K562 (cell line): ENCODE measurements at regions not wholly inside any gene's neighbourhood (a gene's known extent, or its start where the extent isn't known, plus 50 kb on each side); places are given as distances from the start of the nearest gene placed in this dataset.
"Not testable (repeated sequence)": the region's sequence is repeated elsewhere in the genome, so short reads cannot be mapped to it uniquely, and the experiment has no call there.

Experiments used
- ATAC-seq: fragments of 200-7000 bp; cut with Tn5 transposase; 3 replicates; pipeline ENCODE4 v1.9.1; 2020; ENCODE audit warnings: moderate library complexity
- BruUV-seq: library from RNA; stranded (reverse); fragments of 400-500 nt; replicated peaks from 2 replicates; lab custom pipeline; 2021; lab: Mats Ljungman, UMichigan
- CTCF ChIA-PET: fragments of 300-600 bp; formaldehyde crosslinking; extraction: SDS; loops from one replicate; lab custom pipeline; 2021; ENCODE audit warnings: low intra/inter-chr PET ratio; lab: Yijun Ruan, JAX
- POLR2A ChIA-PET: fragments of 300-600, 350-650 bp; sonication (Branson Sonifier 250); formaldehyde crosslinking; extraction: SDS; loops from one replicate; lab custom pipeline; 2021; ENCODE audit warnings: antibody characterized with exemption, inconsistent platforms; lab: Yijun Ruan, JAX
- DNase-seq, 4 experiments: peaks; one replicate each; pipeline versions ENCODE4 v3.0.0 to v3.0.0-alpha.2; 2011 to 2018; ENCODE audit warnings: low spot score in 3 of 4, mixed read lengths in 3 of 4; ENCODE audit errors: extremely low read depth in 1 of 4
- FAIRE-seq: peaks from 2 replicates; lab custom pipeline; 2011; peaks lifted over from hg19 to GRCh38; lab: Jason Lieb, UNC
- H2AFZ ChIP-seq: 2 replicates; pipeline ENCODE4 v1.6.0; 2011; ENCODE audit warnings: low read depth, low read length, control low read depth, inconsistent platforms
- H3K27ac ChIP-seq: fragments of 200-600 bp; 3 replicates; pipeline ENCODE4 v1.8.0; 2011; ENCODE audit warnings: low read depth, mild to moderate bottlenecking, control low read depth, inconsistent platforms, low read length, moderate library complexity, mixed read lengths; ENCODE audit errors: extremely low read depth
- H3K27me3 ChIP-seq, 2 experiments: fragments of 300-600 bp in 1 of 2; 2 replicates in 1 of 2; 3 replicates in 1 of 2; pipeline versions ENCODE4 v1.6.0 to v1.8.0; 2011; ENCODE audit warnings: inconsistent platforms in 2 of 2, low read length in 2 of 2, mild to moderate bottlenecking in 1 of 2, mixed read lengths in 1 of 2, moderate library complexity in 1 of 2; ENCODE audit not compliant: control insufficient read depth in 2 of 2, insufficient read depth in 2 of 2
- H3K36me3 ChIP-seq: fragments of 300-600 bp; 3 replicates; pipeline ENCODE4 v1.8.0; 2011; ENCODE audit warnings: mild to moderate bottlenecking, low read length, inconsistent platforms; ENCODE audit not compliant: control insufficient read depth, insufficient read depth
- H3K4me1 ChIP-seq, 2 experiments: fragments of 200-600 bp in 1 of 2; replicated peaks in 1 of 2; 2 replicates in 1 of 2; 3 replicates in 1 of 2; pipeline versions ENCODE4 v1.5.1 to v1.8.0; 2011; ENCODE audit warnings: inconsistent platforms in 2 of 2, low read length in 2 of 2, mild to moderate bottlenecking in 1 of 2, mixed read lengths in 1 of 2, moderate library complexity in 1 of 2; ENCODE audit not compliant: control insufficient read depth in 2 of 2, insufficient read depth in 2 of 2
- H3K4me2 ChIP-seq: 2 replicates; pipeline ENCODE4 v1.6.1; 2011; ENCODE audit warnings: low read length, control low read depth, inconsistent platforms, mixed read lengths; ENCODE audit not compliant: insufficient read depth
- H3K4me3 ChIP-seq: fragments of 200-600 bp; sonication (generic), shearing (Covaris generic); 2 replicates; pipeline ENCODE4 v1.5.1; 2016; ENCODE audit warnings: control low read depth, inconsistent platforms
- H3K79me2 ChIP-seq: fragments of 200-600 bp; 3 replicates; pipeline ENCODE4 v1.8.0; 2011; ENCODE audit warnings: low read length, inconsistent platforms; ENCODE audit not compliant: control insufficient read depth, insufficient read depth
- H3K9ac ChIP-seq, 2 experiments: 2 replicates each; pipeline versions ENCODE4 v1.6.0 to v1.6.1; 2011; ENCODE audit warnings: low read depth in 2 of 2, low read length in 2 of 2, control low read depth in 1 of 2, inconsistent platforms in 1 of 2, mild to moderate bottlenecking in 1 of 2, mixed read lengths in 1 of 2; ENCODE audit not compliant: insufficient read depth in 1 of 2
- H3K9me1 ChIP-seq: one replicate; pipeline ENCODE4 v1.6.0; 2011; ENCODE audit warnings: inconsistent platforms, mild to moderate bottlenecking, low read length, moderate library complexity; ENCODE audit not compliant: control insufficient read depth, insufficient read depth
- H3K9me3 ChIP-seq: replicated peaks from 2 replicates; pipeline ENCODE4 v1.5.1; 2011; ENCODE audit warnings: low read depth, low read length, inconsistent platforms; ENCODE audit not compliant: control insufficient read depth, insufficient read depth
- H4K20me1 ChIP-seq: replicated peaks from 2 replicates; pipeline ENCODE4 v1.6.1; 2011; ENCODE audit warnings: low read length, inconsistent platforms, mixed read lengths; ENCODE audit not compliant: control insufficient read depth, insufficient read depth
- BACH1 ChIP-seq: fragments of 200-800 bp; sonication (Bioruptor generic); IDR thresholded peaks from 2 replicates; pipeline ENCODE4 v1.6.1; 2016; ENCODE audit warnings: missing genetic modification characterization, missing compliant biosample characterization
- ZNF175 ChIP-seq: fragments of 200-800 bp; sonication (Bioruptor generic); IDR thresholded peaks from 2 replicates; pipeline ENCODE4 v1.6.1; 2016; ENCODE audit warnings: low read depth, mild to moderate bottlenecking, missing genetic modification characterization, missing compliant biosample characterization
- WGBS: fragments of 100-300 bp; shearing (Covaris generic); methylation state at CpG from one replicate; pipeline ENCODE4 v1.1.6; 2016; ENCODE audit warnings: low coverage, mixed read lengths; ENCODE audit not compliant: insufficient coverage; ENCODE audit errors: missing lambda C conversion rate; 5-methylcytosine and 5-hydroxymethylcytosine counted together
- in situ Hi-C: fragments of 300-500 bp; cut with MboI; formaldehyde crosslinking; loops from 4 replicates; pipeline ENCODE4 v1.15.0; 2018; ENCODE audit warnings: inconsistent platforms, mixed read lengths
- intact Hi-C: fragments of 100-400 bp; cut with micrococcal nuclease; formaldehyde crosslinking; loops from 2 replicates; pipeline ENCODE4 v1.14.2; 2022
- TF ChIP-seq, protein P1 (sequence below): fragments of 450-650 bp; conservative IDR thresholded peaks from 2 replicates; pipeline ENCODE4 v1.6.1; 2016; ENCODE audit warnings: missing genetic modification characterization, low read depth, mild to moderate bottlenecking, control low read depth, missing compliant biosample characterization

DNA sequence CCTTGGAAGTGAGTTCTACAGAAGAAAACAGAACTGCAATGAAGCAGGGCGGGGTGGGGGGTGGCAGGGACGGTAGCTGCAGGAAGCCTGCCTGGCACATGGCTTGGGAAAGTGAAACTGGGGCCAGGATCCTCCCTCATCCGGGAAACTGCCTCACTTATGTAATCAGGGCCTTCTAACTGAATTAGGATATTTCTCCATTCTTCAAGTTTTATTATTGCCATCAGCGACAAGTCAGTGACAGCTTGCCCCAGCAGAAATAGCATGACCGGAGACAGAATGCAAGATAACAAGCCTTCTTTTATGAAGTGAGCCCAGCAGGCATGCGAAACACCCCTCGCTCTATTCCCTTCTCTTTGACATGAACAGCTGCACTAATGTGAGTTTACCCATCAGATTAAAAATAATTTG is 77.5 kb upstream of the CACUL1 start (continued):
- TF ChIP-seq, protein P1, sequence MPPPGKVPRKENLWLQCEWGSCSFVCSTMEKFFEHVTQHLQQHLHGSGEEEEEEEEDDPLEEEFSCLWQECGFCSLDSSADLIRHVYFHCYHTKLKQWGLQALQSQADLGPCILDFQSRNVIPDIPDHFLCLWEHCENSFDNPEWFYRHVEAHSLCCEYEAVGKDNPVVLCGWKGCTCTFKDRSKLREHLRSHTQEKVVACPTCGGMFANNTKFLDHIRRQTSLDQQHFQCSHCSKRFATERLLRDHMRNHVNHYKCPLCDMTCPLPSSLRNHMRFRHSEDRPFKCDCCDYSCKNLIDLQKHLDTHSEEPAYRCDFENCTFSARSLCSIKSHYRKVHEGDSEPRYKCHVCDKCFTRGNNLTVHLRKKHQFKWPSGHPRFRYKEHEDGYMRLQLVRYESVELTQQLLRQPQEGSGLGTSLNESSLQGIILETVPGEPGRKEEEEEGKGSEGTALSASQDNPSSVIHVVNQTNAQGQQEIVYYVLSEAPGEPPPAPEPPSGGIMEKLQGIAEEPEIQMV, result no peak
- TF ChIP-seq BACH1 (tag) (no peak), ZNF175 (CRISPR knock-in tag) (no peak)

DNA sequence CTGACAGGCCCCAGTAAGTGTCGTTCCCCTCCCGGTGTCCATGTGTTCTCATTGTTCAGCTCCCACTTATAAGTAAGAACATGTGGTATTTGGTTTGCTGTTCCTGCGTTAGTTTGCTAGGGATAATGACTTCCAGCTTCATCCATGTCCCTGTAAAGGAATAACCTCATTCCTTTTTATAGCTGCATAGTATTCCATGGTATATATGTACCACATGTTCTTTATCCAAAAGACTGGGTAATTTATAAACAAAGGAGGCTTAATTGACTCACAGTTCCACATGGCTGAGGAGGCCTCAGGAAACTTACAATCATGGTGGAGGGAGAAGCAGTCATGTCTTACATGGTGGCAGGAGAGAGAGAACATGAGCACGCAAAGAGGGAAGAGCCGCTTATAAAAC is 79.6 kb upstream of the CACUL1 start:
- H3K4me2 ChIP-seq, H3K9me1 ChIP-seq, H3K4me3 ChIP-seq, CTCF ChIA-PET, BruUV-seq, H3K27ac ChIP-seq, ATAC-seq, intact Hi-C loops, H3K9me3 ChIP-seq, H3K79me2 ChIP-seq, H2AFZ ChIP-seq, POLR2A ChIA-PET, H3K27me3 ChIP-seq, DNase-seq, FAIRE-seq, H3K9ac ChIP-seq, H4K20me1 ChIP-seq, H3K4me1 ChIP-seq, H3K36me3 ChIP-seq, in situ Hi-C loops: not testable (repeated sequence)
- WGBS, result 0% methylated on average over 4 of the region's 5 CpGs
